ENCODE measurements at regions not wholly inside any gene's neighbourhood (a gene's known extent, or its start where the extent isn't known, plus 50 kb on each side); places are given as distances from the start of the nearest gene placed in this dataset.

DNA sequence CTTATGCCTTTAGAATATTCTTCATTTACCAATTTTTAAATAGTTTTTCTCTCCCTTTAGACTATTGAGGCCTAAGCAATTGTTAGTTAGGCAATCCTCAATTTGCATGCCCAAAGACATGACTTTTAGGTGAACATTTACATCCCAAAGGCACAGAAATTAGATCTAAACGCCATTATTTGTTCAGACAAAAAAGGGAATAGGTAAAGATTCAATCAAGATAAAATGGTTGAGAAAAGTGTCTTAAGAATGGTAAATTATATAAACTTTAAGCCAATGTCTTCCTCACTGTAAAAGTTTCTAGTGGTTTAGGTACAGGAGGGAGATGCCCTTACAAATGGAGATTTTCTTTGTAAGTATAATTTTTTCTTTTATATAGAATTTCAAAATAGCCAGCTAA is 50.2 kb upstream of the MME start:
- DNase-seq (ENCODE audit: low spot score): no peak

DNA sequence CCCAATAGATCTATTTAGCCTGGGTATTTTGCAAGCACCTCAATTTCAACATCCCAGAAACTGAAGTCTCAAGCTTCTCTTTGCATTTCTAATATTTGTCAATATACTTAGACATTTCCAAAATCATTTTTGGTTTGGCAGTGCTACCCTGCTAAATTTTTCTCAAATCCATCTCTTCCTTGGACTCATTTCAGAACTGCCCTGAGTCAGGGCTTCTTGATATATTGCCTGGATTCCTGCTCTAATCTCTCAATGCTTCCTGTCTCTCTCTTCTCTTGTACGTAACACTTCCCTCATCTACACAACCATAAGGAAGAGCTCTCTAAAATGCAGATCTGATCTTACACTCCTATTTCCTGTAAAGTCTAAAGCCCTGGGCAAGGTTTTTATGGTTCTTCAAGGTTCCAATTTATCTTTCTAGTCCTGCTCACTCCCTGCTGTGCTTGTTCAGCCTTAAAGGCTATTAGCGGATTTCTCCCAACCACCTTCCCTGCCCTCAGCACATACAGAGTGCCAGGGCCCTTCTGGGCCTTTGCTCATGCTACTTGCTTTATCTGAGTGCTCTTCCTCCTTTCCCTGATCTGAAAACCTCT is 53.0 kb upstream of the MME start:
- DNase-seq (ENCODE audit: low spot score): no peak

DNA sequence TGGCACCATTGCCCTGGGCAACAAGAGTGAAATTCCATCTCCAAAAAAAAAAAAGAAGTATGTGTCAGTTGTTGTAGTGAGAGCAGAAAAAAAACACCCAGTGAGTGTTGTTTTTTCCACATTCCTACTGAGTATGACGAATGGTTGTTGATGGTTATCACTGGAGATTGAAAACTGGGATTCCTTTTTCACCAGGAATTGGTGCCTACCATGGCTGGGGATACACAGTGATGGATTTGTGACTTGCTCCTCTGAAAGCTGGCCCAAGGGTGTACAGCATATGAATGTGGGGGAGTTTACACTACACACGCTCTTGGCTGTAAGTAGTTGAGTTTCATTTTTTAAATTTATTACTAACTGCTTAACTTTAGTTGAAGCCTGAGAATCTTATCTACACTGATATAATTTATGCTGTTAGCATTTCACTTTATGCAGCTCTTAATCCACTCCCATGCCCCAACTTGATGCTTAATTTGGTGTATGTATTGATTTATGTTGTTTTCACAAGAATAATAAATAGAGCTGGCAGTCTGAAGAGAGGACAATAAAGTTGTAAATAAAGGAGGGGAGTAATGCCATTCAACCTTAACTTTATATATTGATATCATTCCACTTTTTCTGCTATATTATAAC is 56.0 kb upstream of the MME start:
- DNase-seq (ENCODE audit: low spot score): no peak

DNA sequence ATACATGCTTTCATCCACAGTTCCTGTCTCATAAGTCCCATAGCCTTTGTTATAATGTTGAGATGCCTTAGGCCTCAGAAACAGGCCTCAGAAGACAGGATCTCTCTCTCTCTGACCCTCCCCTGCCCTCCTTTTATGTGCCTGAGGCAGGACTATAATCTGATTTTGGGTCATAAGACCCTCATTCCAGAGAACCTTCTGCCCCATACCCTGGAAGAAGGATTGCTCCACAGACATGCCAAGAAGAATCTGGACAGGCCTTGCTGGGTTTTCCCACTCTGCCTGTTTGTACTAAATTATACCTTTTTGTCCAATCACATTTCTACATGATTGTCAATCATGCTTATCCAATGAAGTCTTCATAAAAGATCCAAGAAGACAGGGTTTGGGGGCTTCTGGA is 57.2 kb upstream of the MME start:
- DNase-seq (ENCODE audit: low spot score): no peak

DNA sequence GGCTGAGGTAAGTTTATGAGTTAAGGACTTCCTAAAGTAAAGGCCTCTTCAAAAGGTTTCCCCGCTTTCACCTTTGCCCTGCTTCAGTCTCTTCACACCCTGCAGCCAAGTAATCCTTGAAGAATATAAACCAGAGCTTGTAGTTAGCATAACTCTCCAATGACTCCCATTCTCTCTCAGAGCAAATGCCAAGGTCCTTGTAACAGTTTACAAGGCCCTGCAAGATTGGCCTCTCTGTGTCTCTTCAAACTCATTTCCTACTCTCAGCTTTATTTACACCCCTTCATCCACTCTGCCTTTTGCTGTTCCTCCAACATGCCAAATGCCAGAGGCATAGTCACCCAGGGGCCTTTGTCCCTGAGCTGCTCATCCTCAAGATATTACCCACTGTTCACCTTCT is 60.5 kb upstream of the MME start:
- no peak for DNase-seq (ENCODE audit: low spot score)

DNA sequence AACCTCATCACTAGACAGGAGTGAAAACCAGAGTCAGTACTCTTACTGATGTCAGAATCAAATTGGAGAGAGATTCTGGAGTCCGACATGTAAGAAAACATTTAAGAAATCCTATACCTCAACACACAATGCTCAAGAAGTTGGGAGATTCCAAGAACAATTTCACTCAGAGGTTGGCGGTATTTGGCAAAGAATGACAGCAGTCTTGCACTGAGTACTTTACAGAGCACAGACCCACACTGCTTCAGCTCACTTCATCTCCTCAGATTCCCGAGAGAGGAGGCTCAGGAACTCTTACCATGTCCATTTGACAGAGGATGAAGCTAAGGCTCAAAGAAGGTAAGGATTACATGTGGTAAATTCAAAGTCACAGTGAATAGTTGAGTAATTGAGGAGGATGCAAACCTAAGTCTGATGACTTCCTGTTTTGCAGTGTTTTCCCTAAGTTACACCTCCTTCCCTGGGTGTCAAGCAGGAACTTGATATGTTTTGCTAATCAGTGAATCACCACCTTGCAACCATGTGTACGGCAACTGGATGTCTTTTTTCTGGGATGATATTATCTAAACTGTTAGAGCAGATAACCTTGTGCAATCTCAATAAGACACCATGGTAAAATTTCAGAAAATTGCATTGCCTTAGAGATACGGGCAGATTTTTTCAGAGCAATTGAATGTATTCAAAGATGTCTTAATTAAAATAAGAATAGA is 61.3 kb upstream of the MME start:
- DNase-seq (ENCODE audit: low spot score): no peak

DNA sequence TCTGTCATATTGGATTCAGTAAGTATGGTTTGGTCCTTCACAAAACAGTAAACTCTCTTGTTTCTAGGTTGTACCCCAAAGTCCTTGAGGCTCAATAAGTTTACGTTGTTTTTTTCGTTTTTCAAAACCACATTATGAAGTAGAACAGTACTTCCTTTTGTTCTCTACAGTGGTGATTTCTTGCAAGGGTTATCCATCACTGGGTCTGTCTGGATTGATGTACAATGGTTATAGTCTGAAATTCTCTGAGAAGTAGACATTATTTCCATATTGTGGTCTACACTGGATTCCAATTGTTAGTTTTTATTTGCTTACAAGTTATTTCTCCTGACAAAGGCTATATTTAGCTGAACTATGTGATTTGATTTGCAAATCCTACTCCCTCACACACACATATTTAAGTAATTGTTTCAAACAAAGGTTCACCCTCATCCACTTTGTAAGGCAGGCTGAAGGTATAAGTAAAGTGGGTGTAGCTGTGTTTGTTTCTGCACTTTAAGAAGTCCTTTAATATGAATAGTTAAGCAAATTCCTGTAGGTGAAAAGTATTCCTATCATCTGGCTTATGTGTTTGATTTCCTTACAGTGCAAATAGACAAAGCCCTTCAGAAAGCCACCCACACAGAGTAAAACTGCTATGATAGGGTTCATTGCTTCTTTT is 64.2 kb upstream of the MME start:
- no peak for DNase-seq (ENCODE audit: low spot score)

DNA sequence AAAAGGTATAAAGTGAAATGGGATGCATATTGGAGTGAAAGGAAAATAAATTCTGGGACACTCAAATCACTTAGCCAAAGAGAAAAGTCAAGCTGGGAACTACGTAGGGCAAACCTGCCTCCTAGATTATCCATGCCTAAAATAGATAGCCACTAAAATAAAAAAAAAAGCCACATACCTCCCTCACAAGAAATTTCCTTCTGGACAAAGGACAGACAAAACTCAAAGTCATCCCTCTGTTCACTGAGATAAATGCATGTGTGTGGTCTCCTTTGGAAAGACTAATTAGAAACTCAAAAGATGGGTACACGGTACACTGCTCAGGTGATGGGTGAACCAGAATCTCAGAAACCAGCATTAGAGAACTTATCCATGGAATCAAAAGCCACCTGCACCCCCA is 65.2 kb upstream of the MME start:
- no peak for DNase-seq (ENCODE audit: low spot score)

DNA sequence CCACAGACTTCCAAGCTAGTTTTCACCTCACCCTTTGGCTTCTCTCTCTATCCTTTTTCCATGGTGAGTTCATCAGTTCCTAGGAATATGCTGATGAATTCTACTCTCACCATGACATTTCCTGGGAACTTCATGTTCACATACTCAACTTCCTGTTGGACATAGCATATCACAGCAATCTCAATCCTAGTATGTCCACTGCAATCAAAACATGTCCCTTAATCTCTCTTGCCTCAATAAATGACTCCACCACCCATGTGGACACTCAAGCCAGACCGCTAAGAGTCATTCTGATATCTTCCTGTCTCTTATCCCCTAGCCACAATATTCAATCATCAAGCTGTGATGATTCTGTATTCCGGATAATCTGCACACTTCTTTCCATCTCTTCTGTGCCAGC is 66.7 kb upstream of the MME start:
- DNase-seq (ENCODE audit: low spot score): no peak

DNA sequence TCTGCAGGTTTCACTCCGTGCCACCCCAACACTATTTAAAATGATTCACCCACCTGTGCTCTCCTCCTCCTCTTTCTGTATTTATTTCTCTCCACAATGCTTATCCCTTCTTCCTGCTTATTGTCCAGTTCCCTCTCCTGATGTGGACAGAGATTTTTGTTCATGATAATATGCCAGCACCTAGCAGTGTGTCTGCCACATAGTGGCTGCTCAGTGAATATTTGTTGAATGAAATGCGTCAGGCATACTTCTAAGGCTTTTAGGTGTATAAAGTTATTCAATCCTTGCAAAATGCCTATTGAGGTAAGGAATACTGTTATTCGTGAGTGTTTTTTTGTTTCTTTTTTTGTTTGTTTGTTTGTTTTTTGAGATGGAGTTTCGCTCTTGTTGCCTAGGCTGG is 67.5 kb upstream of the MME start:
- no peak for DNase-seq (ENCODE audit: low spot score)

DNA sequence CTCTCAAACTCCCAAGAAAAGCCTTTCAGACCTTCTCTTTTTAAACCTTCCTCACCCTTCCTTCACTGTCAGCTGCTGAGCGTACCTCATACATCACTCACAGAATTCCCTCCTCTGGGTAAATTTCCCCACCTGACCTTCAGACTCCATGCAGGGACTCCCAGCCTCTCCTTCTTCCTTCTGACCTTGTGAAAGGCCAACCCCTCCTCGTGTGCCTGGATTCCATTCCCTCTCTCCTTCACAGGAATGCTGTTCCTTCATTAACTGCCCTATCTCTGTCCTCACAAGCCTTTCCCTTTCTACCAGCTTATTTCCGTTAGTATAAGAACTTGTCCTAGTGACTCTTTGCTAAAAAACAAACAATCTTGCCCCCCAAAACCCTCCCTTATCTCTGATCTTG is 69.7 kb upstream of the MME start:
- no peak for DNase-seq (ENCODE audit: low spot score)

DNA sequence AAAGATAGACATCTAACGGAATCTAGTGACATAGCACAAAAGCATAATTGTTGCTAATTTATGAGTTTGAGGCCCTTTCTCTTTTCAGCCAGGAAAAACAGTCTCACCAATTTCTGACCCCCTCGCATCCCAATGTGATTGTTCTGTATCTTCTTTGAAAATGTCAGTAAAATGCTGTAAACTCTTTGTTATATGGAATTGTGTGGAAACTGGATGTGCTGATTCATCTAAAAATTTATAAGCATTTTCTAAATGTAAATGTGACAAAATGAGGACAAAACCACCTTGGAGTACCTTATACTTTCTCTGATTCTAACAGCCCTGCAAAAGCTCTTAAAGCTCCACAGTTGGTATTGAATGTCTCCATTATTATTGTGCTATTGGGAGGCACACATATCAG is 70.9 kb upstream of the MME start:
- DNase-seq (ENCODE audit: low spot score): no peak

DNA sequence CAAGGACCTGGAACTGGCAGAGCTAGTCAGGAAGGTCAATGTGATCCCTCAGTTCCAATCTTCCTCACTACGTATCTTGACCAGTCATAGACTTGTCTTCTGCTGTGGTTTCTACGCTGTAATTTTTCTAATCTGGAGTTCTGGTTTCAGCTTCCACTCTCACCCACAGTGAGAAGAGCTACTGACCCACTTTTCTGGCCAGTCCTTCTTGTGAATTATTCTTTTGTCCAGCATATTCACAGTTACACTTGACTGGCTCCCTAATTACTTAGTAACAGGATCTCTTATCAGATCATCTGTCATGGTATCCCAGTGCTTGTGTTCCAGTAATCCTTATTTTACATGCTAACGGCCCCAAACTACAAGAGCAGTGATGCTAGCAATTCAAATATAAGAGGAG is 72.4 kb upstream of the MME start:
- no peak for DNase-seq (ENCODE audit: low spot score)

DNA sequence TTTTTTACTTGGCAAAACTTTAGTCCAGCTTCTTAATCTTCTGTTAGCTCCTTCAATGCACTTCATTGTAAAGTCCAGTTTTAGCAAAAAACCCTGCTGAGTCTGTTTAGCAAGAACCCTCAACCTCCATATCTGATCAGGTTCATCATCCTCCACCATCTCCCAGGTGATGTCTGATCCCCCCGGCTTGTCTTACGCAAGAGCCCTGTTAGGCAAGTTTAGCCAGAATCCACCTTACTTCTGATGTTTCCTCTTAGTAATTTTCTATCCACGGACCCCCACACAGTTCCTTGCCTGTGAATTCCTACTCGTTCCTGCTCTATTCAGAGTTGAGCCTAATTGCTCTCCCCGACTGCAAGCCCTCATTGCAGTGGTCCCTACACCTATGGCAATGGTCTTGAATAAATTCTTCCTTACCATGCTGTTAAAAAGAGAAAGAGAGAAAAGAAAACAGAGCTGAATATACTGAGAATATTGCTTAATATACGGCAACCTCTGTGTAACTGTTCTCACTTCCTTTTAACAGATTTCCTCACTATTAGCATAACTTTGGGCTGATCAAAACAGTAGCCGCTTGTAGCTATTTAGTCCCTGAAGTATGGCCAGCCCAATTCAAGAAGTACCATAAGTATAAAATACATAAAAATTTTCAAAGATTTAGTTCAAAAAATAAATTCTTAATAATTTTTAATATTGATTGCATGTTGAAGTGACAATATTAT is 78.7 kb upstream of the MME start:
- no peak for DNase-seq (ENCODE audit: low spot score)

DNA sequence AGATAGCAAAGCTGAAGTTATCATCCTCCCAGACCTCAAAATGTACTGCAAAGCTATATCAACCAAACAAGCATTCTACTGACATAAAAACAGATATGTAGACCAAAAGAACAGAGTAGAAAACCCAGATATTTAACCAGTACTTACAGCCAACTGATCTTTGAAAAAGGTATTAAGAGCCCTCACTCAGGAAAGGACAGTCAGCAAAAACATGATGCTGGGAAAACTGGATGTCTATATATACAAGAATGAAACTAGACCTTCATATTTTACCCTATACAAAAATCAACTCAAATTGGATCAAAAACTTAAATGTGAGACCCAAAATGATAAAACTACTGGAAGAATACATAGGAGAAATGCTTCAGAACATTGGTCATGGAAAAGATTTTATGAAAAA is 87.5 kb upstream of the MME start:
- DNase-seq (ENCODE audit: low spot score): no peak

DNA sequence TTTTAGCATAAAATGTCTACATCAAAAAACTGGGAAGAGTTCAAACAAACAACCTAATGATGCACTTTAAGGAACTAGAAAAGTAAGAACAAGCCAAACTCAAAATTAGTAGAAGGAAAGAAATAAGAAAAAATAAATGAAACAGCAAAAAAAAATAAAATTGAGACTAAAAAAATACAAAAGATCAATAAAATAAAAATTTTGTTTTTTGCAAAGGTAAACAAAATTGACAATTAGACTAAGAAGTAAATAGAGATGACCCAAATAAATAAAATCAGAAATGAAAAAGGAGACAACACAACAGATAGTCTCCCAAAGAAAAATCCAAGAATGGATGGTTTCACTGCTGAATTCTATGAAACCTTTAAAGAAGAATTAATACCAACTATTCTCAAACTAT is 89.6 kb upstream of the MME start:
- DNase-seq (ENCODE audit: low spot score): no peak

DNA sequence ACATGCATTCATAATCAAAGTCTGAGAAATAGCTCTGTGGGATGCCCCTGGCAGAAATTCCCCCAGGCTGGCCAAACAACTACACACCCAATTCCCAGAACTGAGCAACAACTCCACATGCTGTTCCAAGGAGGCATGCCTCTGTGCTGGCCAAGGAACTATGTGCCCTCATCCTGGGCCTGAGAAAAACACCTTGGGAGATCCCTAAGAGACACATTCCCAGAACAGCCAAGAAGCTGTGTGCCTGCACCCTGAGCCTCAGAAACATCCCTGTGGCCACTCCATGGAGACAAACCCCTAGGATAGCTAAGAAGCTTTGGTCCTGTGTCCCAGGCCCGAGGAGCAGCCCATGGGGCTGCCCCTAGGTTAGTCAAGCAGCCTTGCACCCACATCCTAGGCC is 92.3 kb upstream of the MME start:
- DNase-seq (ENCODE audit: low spot score): no peak

DNA sequence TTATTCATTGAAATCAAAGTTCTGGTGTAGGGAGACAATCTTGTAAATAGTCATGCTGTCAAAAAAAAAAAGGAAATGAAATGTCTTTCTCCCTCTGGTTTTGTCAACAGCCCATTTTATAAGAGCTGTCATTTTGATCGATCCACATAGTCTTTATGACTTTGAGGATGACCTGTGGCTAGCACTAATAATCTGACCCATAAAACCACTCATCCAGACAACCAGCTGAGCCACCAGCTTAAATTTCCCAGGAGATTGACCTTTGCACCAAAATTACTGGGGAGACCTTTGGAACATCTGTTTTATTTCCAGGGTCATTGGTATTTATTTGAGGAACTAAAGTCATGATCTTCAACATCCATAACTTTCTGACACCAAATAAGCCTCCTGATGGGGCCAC is 98.5 kb upstream of the MME start:
- DNase-seq (ENCODE audit: low spot score): no peak

DNA sequence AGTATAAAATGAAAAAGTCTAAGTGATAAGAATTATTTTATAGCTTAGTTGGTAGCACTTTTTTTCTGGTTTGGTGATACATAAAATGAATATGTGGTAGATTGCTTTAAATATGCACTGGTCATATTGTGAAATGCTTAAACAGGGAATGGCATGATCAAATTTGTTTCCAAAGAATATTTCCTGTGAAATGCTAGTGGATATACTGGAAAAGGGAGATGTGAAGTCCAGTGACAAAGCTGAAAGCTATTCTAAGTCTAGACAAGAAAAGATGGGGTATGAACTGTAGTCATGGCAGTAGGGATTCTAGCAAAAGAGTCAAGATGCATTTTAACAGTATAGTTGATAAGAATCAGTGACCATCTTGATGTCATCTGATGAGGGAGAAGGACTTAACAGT is 98.9 kb upstream of the MME start:
- no peak for DNase-seq (ENCODE audit: low spot score)

DNA sequence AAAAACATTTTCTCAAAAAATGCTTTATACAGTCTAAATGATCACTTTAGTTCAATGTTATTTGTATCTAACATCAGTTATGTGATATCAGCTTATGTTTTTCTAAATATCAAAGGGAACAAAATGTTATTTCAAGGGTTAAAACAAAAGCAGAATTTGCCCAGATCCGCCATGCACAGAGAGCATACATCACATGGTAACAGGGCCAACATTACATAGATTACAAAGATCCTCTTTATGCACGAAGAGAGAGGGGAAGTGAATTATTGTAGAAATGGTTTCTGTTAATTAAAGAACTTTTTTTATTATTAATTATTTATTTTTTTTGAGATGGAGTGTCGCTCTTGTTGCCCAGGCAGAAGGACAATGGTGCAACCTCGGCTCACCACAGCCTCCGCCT is 100.8 kb upstream of the MME start:
- no peak for DNase-seq (ENCODE audit: low spot score)

DNA sequence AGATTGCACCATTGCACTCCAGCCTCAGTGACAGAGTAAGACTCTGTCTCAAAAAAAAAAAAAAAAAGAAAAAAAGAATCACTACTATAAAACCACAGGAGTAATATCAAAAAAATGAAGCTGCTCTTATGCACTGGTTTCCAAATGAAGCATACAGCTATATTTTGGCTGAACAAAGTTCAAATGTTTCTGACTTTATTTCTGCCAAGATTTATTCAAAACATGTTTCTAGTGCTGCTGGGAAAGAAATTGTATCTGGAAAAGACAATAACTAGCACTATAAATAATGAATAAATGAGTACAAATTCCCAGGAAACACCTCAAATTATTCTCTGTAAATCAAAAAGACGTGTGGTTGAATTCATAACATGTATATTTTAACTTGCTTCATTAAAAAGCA is 102.5 kb upstream of the MME start:
- no peak for DNase-seq (ENCODE audit: low spot score)

DNA sequence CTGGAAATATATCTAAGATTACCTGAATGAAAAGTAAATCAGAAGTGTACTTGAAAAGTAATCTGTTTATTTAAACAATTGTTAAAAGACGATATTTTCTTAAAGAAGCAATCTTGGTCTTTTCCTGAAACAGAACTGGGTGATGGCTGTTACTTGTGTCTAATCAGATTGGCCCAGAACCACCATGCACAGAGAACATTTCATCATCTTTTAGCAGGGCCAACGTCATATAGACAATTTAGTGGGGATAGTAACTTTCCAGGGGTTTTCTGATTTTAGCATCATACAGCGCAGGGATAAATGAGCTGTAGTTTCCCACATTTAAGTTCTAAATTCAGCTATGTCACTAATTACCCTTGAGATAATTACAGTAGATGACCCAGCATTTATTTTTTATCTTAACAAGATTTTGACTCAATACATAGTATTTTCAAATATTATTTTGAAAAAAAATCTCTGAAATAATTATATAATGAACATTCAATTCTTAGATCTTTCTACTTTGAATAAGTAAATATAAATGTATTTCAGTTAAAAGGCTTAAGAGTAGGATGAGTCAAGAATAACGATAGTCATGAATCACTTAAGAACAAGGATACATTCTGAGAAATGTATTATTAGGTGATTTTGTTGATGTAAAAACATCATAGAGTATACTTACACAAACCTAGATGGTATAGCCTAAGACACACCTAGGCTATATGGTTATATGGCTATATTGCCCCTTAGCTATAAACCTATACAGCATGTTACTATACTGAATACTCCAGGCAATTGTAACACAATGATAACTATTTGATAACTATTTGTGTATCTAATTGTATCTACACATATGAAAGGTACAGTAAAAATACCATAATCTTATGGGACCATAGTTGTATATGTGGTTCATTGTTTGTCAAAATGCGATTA is 103.8 kb upstream of the MME start:
- no peak for DNase-seq (ENCODE audit: low spot score)

Data from germinal center (tissue), 1 donor.